ENCODE measurements at regions not wholly inside any gene's neighbourhood (a gene's known extent, or its start where the extent isn't known, plus 50 kb on each side); places are given as distances from the start of the nearest gene placed in this dataset.

DNA sequence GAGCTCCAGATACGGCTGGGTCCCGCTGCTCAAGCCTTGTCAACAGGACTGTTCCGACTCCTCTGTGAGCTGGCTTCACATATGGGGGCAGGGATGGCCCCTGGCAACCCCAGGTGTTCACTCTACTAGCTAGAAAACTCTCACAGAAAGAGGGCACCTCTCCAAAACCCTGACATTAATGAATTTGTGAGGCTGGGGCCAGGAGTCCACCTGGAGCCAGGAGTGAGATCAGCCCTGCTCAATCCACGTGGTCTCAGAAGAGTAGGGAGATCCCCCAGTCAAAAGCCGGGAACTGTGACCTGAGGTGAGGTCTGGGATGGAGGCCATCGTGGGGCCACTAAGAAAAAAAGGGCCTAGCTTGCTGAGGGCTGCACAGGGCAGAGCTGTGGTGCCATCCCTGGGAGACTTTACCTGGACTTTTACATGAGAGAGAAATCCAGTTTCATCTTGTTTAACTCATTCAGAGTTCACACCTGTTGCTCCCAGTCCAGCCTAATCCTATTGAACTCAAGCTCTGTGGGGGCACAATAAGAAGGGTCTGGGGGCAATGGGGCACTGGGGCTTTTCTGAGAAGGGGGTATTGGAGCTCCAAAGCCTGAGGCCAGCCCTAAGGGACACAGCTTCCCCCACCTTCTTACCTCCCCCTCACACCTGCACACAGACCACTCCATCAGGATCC is 144.3 kb upstream of the MLN start:
- Histone ChIP-seq H3K4me1 (ENCODE audit: low read length) (no peaks in the 10 kb centered on the region), H3K4me3 (ENCODE audit: low read length) (no peak overlapping the region), H3K27me3 (ENCODE audit: low read length) (no peaks in the 10 kb centered on the region), H3K27ac (ENCODE audit: low read length) (no peak overlapping the region), H3K9ac (ENCODE audit: low read length) (no peak overlapping the region), H3K9me3 (ENCODE audit: low read length) (no peaks in the 10 kb centered on the region), H2AFZ (ENCODE audit: low read length) (no peak overlapping the region), H3K9me2 (replicated peaks; ENCODE audit: insufficient read depth, low read length) (no peaks in the 10 kb centered on the region), H3K79me2 (ENCODE audit: low read length) (no peaks in the 10 kb centered on the region), H3K36me3 (ENCODE audit: insufficient read depth, low read length) (no peaks in the 10 kb centered on the region), H4K20me1 (ENCODE audit: insufficient read depth, low read depth, low read length) (no peaks in the 10 kb centered on the region), H3K4me2 (ENCODE audit: low read depth, low read length, poor library complexity, severe bottlenecking) (no peak overlapping the region)
- DNase-seq = no peak

DNA sequence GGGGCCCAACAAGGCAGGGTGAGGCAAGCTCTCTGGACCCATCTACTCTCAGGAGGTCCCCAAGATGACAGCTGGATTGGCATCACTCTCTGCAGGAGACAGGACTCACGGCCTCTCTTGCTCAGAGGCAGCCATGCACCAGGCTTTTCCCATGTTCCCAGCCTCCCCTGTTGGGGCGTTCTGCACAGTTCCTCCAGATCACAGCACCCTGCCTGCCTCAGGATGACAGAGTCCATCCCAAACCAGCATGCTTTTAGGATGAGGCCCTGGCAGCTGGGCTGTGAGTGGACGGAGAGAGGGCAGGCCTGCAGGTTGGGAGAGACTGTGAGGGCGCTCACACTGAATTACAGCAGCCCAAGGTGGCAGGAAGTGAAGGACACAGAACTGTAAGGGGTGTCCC is 143.2 kb upstream of the MLN start:
- H3K4me3 ChIP-seq (ENCODE audit: low read length) = no peak overlapping the region

DNA sequence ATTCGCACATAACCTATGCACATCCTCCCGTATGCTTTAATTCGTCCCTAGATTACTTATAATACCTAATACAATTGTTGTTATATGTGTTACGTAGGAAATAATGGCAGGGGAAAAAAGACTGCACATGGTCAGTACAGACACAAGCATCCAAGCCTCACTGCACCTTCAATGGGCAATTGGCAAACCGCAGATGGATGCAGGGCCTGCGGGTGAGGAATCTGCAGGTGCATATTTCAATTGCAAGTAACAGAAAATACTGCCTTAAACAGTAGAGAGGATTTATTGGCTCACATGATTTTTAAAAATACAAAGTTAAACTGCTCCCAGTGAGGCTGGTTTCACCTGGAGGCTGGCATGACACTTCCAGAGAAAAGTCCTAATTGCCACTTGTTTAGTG is 142.1 kb upstream of the MLN start:
- no peak for DNase-seq
- no peaks in the 10 kb centered on the region for H3K36me3 ChIP-seq (ENCODE audit: insufficient read depth, low read length)
- H3K9me3 ChIP-seq (ENCODE audit: low read length) = no peaks in the 10 kb centered on the region

More for the DNA sequence above, 143.2 kb upstream of the MLN start:
- no peaks in the 10 kb centered on the region for H3K36me3 ChIP-seq (ENCODE audit: insufficient read depth, low read length)
- no peak for DNase-seq
- no peaks in the 10 kb centered on the region for H3K9me2 ChIP-seq (replicated peaks; ENCODE audit: insufficient read depth, low read length)
- H3K4me2 ChIP-seq (ENCODE audit: low read depth, low read length, poor library complexity, severe bottlenecking) = no peak overlapping the region
- no peaks in the 10 kb centered on the region for H3K4me1 ChIP-seq (ENCODE audit: low read length)
- H3K9me3 ChIP-seq (ENCODE audit: low read length) = no peaks in the 10 kb centered on the region
- no peaks in the 10 kb centered on the region for H3K27me3 ChIP-seq (ENCODE audit: low read length)
- no peak overlapping the region for H3K9ac ChIP-seq (ENCODE audit: low read length)
- no peak overlapping the region for H3K27ac ChIP-seq (ENCODE audit: low read length)
- no peak overlapping the region for H2AFZ ChIP-seq (ENCODE audit: low read length)
- no peaks in the 10 kb centered on the region for H4K20me1 ChIP-seq (ENCODE audit: insufficient read depth, low read depth, low read length)
- H3K79me2 ChIP-seq (ENCODE audit: low read length) = no peaks in the 10 kb centered on the region

DNA sequence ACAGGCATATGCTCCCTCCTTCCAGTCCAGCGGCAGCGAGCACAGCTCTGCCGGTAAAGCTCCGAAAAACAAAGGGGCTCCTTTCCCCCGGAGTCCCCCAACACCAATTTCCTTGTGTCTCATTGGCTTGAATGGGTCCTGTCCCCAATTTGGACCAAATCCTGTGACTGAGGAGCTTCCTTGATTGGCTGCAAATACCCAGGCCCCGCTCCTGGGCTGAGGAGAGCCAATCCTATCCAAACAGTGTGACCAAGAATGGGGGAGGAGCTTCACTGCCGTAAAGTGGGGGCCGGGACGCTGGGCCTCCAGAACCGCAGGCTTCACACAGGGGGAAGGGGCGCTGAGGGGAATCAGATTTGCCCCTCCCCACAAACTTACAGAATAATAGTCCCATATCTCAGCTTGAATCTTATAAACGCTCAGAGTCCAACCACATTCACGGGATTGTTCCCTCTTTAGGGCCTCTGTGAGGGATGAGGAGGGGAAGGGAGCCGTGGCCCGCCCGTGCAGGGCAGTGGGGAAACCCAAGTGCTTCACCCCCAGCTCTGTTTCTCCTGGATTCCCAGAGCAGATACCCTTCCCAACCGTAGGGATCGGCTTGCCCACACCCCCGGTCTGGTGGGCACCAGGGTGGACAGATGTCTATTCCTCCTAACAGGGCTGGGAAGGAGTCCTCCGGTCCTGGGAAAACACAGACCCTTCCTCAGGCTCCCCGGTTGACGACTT is 141.0 kb upstream of the MLN start:
- Histone ChIP-seq H3K27me3 (ENCODE audit: low read length) (no peaks in the 10 kb centered on the region), H3K9ac (ENCODE audit: low read length) (no peak overlapping the region), H3K4me1 (ENCODE audit: low read length) (no peaks in the 10 kb centered on the region), H2AFZ (ENCODE audit: low read length) (no peak overlapping the region), H3K4me2 (ENCODE audit: low read depth, low read length, poor library complexity, severe bottlenecking) (no peak overlapping the region), H3K27ac (ENCODE audit: low read length) (no peak overlapping the region), H4K20me1 (ENCODE audit: insufficient read depth, low read depth, low read length) (no peaks in the 10 kb centered on the region), H3K9me2 (replicated peaks; ENCODE audit: insufficient read depth, low read length) (no peaks in the 10 kb centered on the region), H3K36me3 (ENCODE audit: insufficient read depth, low read length) (no peaks in the 10 kb centered on the region), H3K79me2 (ENCODE audit: low read length) (no peaks in the 10 kb centered on the region), H3K4me3 (ENCODE audit: low read length) (no peak overlapping the region), H3K9me3 (ENCODE audit: low read length) (no peaks in the 10 kb centered on the region)
- DNase-seq = no peak

More for the DNA sequence above, 142.1 kb upstream of the MLN start:
- H3K27ac ChIP-seq (ENCODE audit: low read length) = no peak overlapping the region
- no peak overlapping the region for H3K4me2 ChIP-seq (ENCODE audit: low read depth, low read length, poor library complexity, severe bottlenecking)
- H3K27me3 ChIP-seq (ENCODE audit: low read length) = no peaks in the 10 kb centered on the region
- H4K20me1 ChIP-seq (ENCODE audit: insufficient read depth, low read depth, low read length) = no peaks in the 10 kb centered on the region
- no peaks in the 10 kb centered on the region for H3K9me2 ChIP-seq (replicated peaks; ENCODE audit: insufficient read depth, low read length)
- H2AFZ ChIP-seq (ENCODE audit: low read length) = no peak overlapping the region
- no peak overlapping the region for H3K9ac ChIP-seq (ENCODE audit: low read length)
- no peaks in the 10 kb centered on the region for H3K4me1 ChIP-seq (ENCODE audit: low read length)
- no peaks in the 10 kb centered on the region for H3K79me2 ChIP-seq (ENCODE audit: low read length)
- H3K4me3 ChIP-seq (ENCODE audit: low read length) = no peak overlapping the region

DNA sequence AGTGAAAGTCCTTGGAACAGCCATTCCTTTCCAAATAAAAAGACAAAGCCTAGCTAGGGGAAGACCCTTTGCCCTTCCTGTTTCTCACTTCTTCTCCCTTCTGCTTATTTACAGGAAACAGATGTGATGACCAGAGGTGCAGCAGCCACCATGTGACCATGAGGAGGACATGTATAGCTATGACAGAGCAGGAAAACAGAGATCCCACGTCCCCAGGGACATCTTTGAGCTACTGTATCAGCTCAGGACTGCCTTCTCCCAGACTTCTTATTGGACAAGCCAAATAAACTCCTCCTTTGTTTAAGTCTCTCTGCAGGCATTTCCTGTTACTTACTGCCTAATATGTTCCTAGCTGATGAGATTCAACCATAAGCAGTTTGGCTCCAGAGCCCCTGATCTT is 133.1 kb upstream of the MLN start:
- no peaks in the 10 kb centered on the region for H3K9me3 ChIP-seq (ENCODE audit: low read length)
- H3K4me3 ChIP-seq (ENCODE audit: low read length) = no peak overlapping the region
- no peaks in the 10 kb centered on the region for H3K9me2 ChIP-seq (replicated peaks; ENCODE audit: insufficient read depth, low read length)
- H3K4me1 ChIP-seq (ENCODE audit: low read length) = no peaks in the 10 kb centered on the region
- no peaks in the 10 kb centered on the region for H3K79me2 ChIP-seq (ENCODE audit: low read length)
- H3K27ac ChIP-seq (ENCODE audit: low read length) = no peak overlapping the region
- no peak overlapping the region for H3K9ac ChIP-seq (ENCODE audit: low read length)
- no peaks in the 10 kb centered on the region for H4K20me1 ChIP-seq (ENCODE audit: insufficient read depth, low read depth, low read length)
- H3K4me2 ChIP-seq (ENCODE audit: low read depth, low read length, poor library complexity, severe bottlenecking) = no peak overlapping the region
- no peak for DNase-seq
- no peak overlapping the region for H2AFZ ChIP-seq (ENCODE audit: low read length)
- no peaks in the 10 kb centered on the region for H3K27me3 ChIP-seq (ENCODE audit: low read length)
- no peaks in the 10 kb centered on the region for H3K36me3 ChIP-seq (ENCODE audit: insufficient read depth, low read length)

DNA sequence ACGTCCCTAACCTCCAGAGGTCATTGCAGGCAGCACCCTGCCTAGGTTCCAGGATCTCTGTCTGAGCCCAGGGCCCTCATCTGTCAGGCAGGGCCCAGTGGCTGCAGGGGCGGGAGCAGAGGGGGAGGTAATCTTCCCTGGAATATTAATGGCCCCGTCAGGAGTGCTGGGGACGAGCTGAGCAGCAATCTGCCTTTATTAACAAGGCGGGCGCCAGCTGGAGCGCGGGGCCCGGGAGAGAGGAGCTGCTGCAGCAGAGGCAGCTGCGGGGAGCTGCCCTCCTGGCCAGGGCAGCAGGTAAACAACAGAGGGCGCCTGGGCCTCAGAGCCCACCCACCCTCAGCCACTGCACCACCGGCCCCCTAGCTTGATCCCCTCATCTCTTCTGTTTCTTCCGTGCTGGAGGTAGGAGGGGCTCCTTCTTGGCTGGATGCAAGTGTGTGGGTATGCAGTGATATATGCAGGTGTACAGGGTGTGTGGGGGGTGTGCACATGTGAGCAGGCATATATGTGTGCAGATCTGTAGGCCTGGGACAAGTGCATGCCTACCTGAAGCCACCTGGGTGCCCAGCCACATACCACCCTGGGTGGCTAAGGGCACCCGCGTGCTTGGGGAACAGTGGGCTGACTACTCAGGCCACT is 131.8 kb upstream of the MLN start:
- Histone ChIP-seq H3K27ac (ENCODE audit: low read length) (no peak overlapping the region), H3K36me3 (ENCODE audit: insufficient read depth, low read length) (no peaks in the 10 kb centered on the region), H4K20me1 (ENCODE audit: insufficient read depth, low read depth, low read length) (no peaks in the 10 kb centered on the region), H3K4me3 (ENCODE audit: low read length) (no peak overlapping the region), H3K4me1 (ENCODE audit: low read length) (peaks cover 1% of the 10 kb centered on the region), H3K27me3 (ENCODE audit: low read length) (no peaks in the 10 kb centered on the region), H3K79me2 (ENCODE audit: low read length) (no peaks in the 10 kb centered on the region), H3K9me2 (replicated peaks; ENCODE audit: insufficient read depth, low read length) (no peaks in the 10 kb centered on the region), H3K9me3 (ENCODE audit: low read length) (no peaks in the 10 kb centered on the region), H2AFZ (ENCODE audit: low read length) (no peak overlapping the region), H3K9ac (ENCODE audit: low read length) (no peak overlapping the region), H3K4me2 (ENCODE audit: low read depth, low read length, poor library complexity, severe bottlenecking) (no peak overlapping the region)
- no peak for DNase-seq

DNA sequence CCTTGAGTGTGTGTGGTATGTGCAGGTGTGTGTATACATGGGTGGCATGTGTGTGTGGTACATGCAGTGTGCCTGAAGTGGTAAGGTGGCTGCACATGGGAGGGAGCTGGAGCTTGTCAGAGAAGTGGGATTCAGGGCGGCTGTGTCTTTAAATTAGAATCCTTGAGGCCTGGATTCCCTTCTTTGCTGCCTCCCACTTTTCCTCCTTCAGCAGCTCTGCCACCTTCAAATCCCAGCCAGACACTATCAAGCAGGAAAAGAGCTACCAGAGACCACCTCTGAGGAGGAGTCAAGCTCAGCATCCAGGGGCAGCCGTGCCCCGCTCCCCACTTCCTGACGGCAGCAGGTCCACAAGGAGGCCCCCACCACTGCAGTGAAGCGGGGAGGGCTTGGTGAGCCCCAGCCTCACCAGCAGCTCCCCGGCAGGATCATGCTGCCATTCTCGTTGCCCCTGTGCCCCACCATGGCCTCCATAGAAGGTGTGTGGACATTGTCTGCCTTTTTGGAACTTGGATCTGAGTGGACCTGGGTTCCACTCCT is 131.0 kb upstream of the MLN start:
- Histone ChIP-seq H3K4me1 (ENCODE audit: low read length) (peaks cover 9% of the 10 kb centered on the region), H3K79me2 (ENCODE audit: low read length) (no peaks in the 10 kb centered on the region), H3K27ac (ENCODE audit: low read length) (no peak overlapping the region), H3K9me2 (replicated peaks; ENCODE audit: insufficient read depth, low read length) (no peaks in the 10 kb centered on the region), H2AFZ (ENCODE audit: low read length) (no peak overlapping the region), H3K27me3 (ENCODE audit: low read length) (no peaks in the 10 kb centered on the region), H3K9me3 (ENCODE audit: low read length) (no peaks in the 10 kb centered on the region), H3K4me2 (ENCODE audit: low read depth, low read length, poor library complexity, severe bottlenecking) (no peak overlapping the region), H4K20me1 (ENCODE audit: insufficient read depth, low read depth, low read length) (no peaks in the 10 kb centered on the region), H3K4me3 (ENCODE audit: low read length) (no peak overlapping the region), H3K9ac (ENCODE audit: low read length) (no peak overlapping the region), H3K36me3 (ENCODE audit: insufficient read depth, low read length) (no peaks in the 10 kb centered on the region)
- no peak for DNase-seq

DNA sequence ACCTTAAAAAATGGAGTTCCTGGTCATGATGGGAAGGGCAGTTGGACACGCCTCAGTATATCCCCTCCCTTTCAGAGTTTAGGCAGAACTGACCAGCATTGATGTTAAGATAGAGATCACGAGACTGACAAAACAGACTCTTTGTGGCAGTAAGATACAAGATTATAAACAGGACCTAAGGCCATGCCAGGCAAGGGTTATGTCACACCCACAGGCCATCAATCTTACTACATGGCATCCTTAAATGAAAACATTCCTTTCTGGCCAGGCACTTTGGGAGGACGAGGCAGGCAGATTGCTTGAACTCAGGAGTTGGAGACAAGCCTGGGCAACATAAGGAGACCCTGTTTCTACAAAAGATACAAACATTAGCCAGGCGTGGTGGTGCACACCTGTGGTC is 129.3 kb upstream of the MLN start:
- Histone ChIP-seq H3K9me2 (replicated peaks; ENCODE audit: insufficient read depth, low read length) (no peaks in the 10 kb centered on the region), H3K4me2 (ENCODE audit: low read depth, low read length, poor library complexity, severe bottlenecking) (no peak overlapping the region), H3K4me3 (ENCODE audit: low read length) (no peak overlapping the region), H3K36me3 (ENCODE audit: insufficient read depth, low read length) (no peaks in the 10 kb centered on the region), H3K27ac (ENCODE audit: low read length) (no peak overlapping the region), H3K9me3 (ENCODE audit: low read length) (no peaks in the 10 kb centered on the region), H3K27me3 (ENCODE audit: low read length) (no peaks in the 10 kb centered on the region; the same call in 1 of the 2 replicates), H2AFZ (ENCODE audit: low read length) (no peak overlapping the region), H3K9ac (ENCODE audit: low read length) (no peak overlapping the region), H3K4me1 (ENCODE audit: low read length) (peaks cover 14% of the 10 kb centered on the region), H4K20me1 (ENCODE audit: insufficient read depth, low read depth, low read length) (no peaks in the 10 kb centered on the region), H3K79me2 (ENCODE audit: low read length) (no peaks in the 10 kb centered on the region)
- DNase-seq = no peak
